ENCODE measurements at regions not wholly inside any gene's neighbourhood (a gene's known extent, or its start where the extent isn't known, plus 50 kb on each side); places are given as distances from the start of the nearest gene placed in this dataset.

GRCh38 chr20:60288945-60289344 lies 330.7 kb downstream of the CDH26 start:
- TF ChIP-seq CTCF (IDR thresholded peaks at IDR 0.05; ENCODE audit: insufficient read depth, low read length, poor library complexity, severe bottlenecking) (no peak), EZH2phosphoT487 (conservative IDR thresholded peaks at IDR 0.05; ENCODE audit: low read length) (no peak)
